NT2/D1 (cell line): ENCODE measurements at regions not wholly inside any gene's neighbourhood (a gene's known extent, or its start where the extent isn't known, plus 50 kb on each side); places are given as distances from the start of the nearest gene placed in this dataset.

Experiments used
- DNase-seq: peaks from one replicate; pipeline ENCODE4 v3.0.0-alpha.2; 2011; ENCODE audit warnings: low read depth, low spot score
- H3K27me3 ChIP-seq: 2 replicates; pipeline ENCODE4 v1.6.0; 2011; ENCODE audit warnings: mild to moderate bottlenecking; ENCODE audit not compliant: insufficient read length, insufficient read depth
- H3K36me3 ChIP-seq: 2 replicates; pipeline ENCODE4 v1.6.1; 2011; ENCODE audit warnings: mild to moderate bottlenecking, low read length, mixed read lengths; ENCODE audit not compliant: insufficient read depth, insufficient read length
- H3K4me1 ChIP-seq: 2 replicates; pipeline ENCODE4 v1.5.1; 2011; ENCODE audit not compliant: insufficient read depth, insufficient read length
- H3K4me3 ChIP-seq: 2 replicates; pipeline ENCODE4 v1.5.1; 2011; ENCODE audit warnings: low read depth; ENCODE audit not compliant: insufficient read length
- H3K9ac ChIP-seq: 2 replicates; pipeline ENCODE4 v1.6.0; 2011; ENCODE audit warnings: low read depth; ENCODE audit not compliant: insufficient read length
- H3K9me3 ChIP-seq: 2 replicates; pipeline ENCODE4 v1.5.1; 2011; ENCODE audit warnings: mild to moderate bottlenecking, low read length; ENCODE audit not compliant: insufficient read depth
- SUZ12 ChIP-seq: IDR thresholded peaks from 2 replicates; pipeline ENCODE4 v1.6.1; 2011; ENCODE audit not compliant: insufficient read length, insufficient read depth; ENCODE audit errors: extremely low read depth
- YY1 ChIP-seq: IDR thresholded peaks from 2 replicates; pipeline ENCODE4 v1.6.1; 2011; ENCODE audit not compliant: insufficient read length, insufficient read depth
- ZNF274 ChIP-seq: IDR thresholded peaks from 2 replicates; pipeline ENCODE4 v1.6.1; 2011; ENCODE audit warnings: mild to moderate bottlenecking, low read depth, low read length

GRCh38 chr22:49602481-49602880 lies 225.2 kb downstream of the BRD1 start:
- Histone ChIP-seq H3K4me1 (no peaks in the 10 kb centered on the region), H3K4me3 (no peak overlapping the region), H3K9me3 (peaks cover 16% of the 10 kb centered on the region), H3K36me3 (no peaks in the 10 kb centered on the region), H3K27me3 (no peaks in the 10 kb centered on the region), H3K9ac (no peak overlapping the region)
- no peak for DNase-seq
- TF ChIP-seq YY1, result no peak
- no peak for TF ChIP-seq SUZ12
- no peak for TF ChIP-seq ZNF274

- Histone ChIP-seq H3K4me3 (no peak overlapping the region), H3K27me3 (no peaks in the 10 kb centered on the region), H3K36me3 (no peaks in the 10 kb centered on the region), H3K4me1 (no peaks in the 10 kb centered on the region), H3K9me3 (peaks cover 16% of the 10 kb centered on the region), H3K9ac (no peak overlapping the region)
- no peak for DNase-seq
- no peak for TF ChIP-seq ZNF274
- no peak for TF ChIP-seq SUZ12
These were observed 225.9 kb downstream of the BRD1 start for GRCh38 chr22:49601614-49602321.

- H3K4me1 ChIP-seq, result no peaks in the 10 kb centered on the region
- no peak overlapping the region for H3K9ac ChIP-seq
- H3K9me3 ChIP-seq, result peaks cover 16% of the 10 kb centered on the region
- TF ChIP-seq SUZ12, result no peak
- no peak for TF ChIP-seq YY1
- TF ChIP-seq ZNF274, result no peak
- H3K36me3 ChIP-seq, result no peaks in the 10 kb centered on the region
- DNase-seq, result no peak
- H3K27me3 ChIP-seq, result no peaks in the 10 kb centered on the region
- no peak overlapping the region for H3K4me3 ChIP-seq
These were observed 226.7 kb downstream of the BRD1 start for GRCh38 chr22:49600891-49601431.

- Histone ChIP-seq H3K4me3 (no peak overlapping the region), H3K9me3 (peaks cover 16% of the 10 kb centered on the region), H3K9ac (no peak overlapping the region), H3K36me3 (no peaks in the 10 kb centered on the region), H3K27me3 (no peaks in the 10 kb centered on the region), H3K4me1 (no peaks in the 10 kb centered on the region)
- no peak for DNase-seq
- no peak for TF ChIP-seq ZNF274
- no peak for TF ChIP-seq SUZ12
- no peak for TF ChIP-seq YY1
These were observed 227.2 kb downstream of the BRD1 start for GRCh38 chr22:49600468-49600867.

GRCh38 chr22:49599691-49600455 lies 227.8 kb downstream of the BRD1 start:
- no peaks in the 10 kb centered on the region for H3K4me1 ChIP-seq
- no peak overlapping the region for H3K9ac ChIP-seq
- H3K27me3 ChIP-seq, result no peaks in the 10 kb centered on the region
- no peaks in the 10 kb centered on the region for H3K36me3 ChIP-seq
- DNase-seq, result no peak
- H3K4me3 ChIP-seq, result no peak overlapping the region
- TF ChIP-seq YY1, result no peak
- TF ChIP-seq ZNF274, result no peak
- no peak for TF ChIP-seq SUZ12
- H3K9me3 ChIP-seq, result peaks cover 11% of the 10 kb centered on the region

GRCh38 chr22:49599039-49599438 lies 228.6 kb downstream of the BRD1 start:
- Histone ChIP-seq H3K4me3 (no peak overlapping the region), H3K9me3 (0 out of 2 replicates have a peak, but pooled peaks cover 3% of the 10 kb centered on the region), H3K9ac (no peak overlapping the region), H3K4me1 (no peaks in the 10 kb centered on the region), H3K36me3 (no peaks in the 10 kb centered on the region), H3K27me3 (no peaks in the 10 kb centered on the region)
- no peak for DNase-seq
- TF ChIP-seq YY1, result no peak
- no peak for TF ChIP-seq ZNF274
- no peak for TF ChIP-seq SUZ12

- no peaks in the 10 kb centered on the region for H3K9me3 ChIP-seq
- H3K27me3 ChIP-seq, result no peaks in the 10 kb centered on the region
- TF ChIP-seq SUZ12 (no peak), ZNF274 (no peak), YY1 (no peak)
- no peaks in the 10 kb centered on the region for H3K4me1 ChIP-seq
- DNase-seq, result no peak
- no peak overlapping the region for H3K9ac ChIP-seq
- no peaks in the 10 kb centered on the region for H3K36me3 ChIP-seq
- no peak overlapping the region for H3K4me3 ChIP-seq
These were observed 229.3 kb downstream of the BRD1 start for GRCh38 chr22:49598338-49598737.
